Stimulated activated CD4-positive, alpha-beta T cell treated with anti-CD3 and anti-CD28 coated beads, Interleukin-2, amount 100 ng/mL, for 48 hours (primary cell): ENCODE measurements at regions not wholly inside any gene's neighbourhood (a gene's known extent, or its start where the extent isn't known, plus 50 kb on each side); places are given as distances from the start of the nearest gene placed in this dataset.

Source experiments
- DNase-seq, 2 donors: peaks; one replicate each; pipeline ENCODE4 v3.0.0-alpha.2; 2020

GRCh38 chr12:127075981-127076380, 1191.0 kb upstream of the TMEM132C start:
- DNase-seq: no peak

- no peak for DNase-seq
These were observed 1189.5 kb upstream of the TMEM132C start for GRCh38 chr12:127077262-127078045.

GRCh38 chr12:127078577-127079350, 1188.2 kb upstream of the TMEM132C start:
- DNase-seq: no peak

- DNase-seq: no peak
These were observed 1187.3 kb upstream of the TMEM132C start for GRCh38 chr12:127079636-127080035.

GRCh38 chr12:127081058-127081457, 1185.9 kb upstream of the TMEM132C start:
- DNase-seq: no peak

GRCh38 chr12:127083008-127083949, 1183.7 kb upstream of the TMEM132C start:
- no peak for DNase-seq

- no peak for DNase-seq
These were observed 1165.9 kb upstream of the TMEM132C start for GRCh38 chr12:127101076-127101475.

- DNase-seq: no peak
These were observed 1160.9 kb upstream of the TMEM132C start for GRCh38 chr12:127106041-127106440.

- DNase-seq: no peak
These were observed 1160.3 kb upstream of the TMEM132C start for GRCh38 chr12:127106697-127107096.

GRCh38 chr12:127107744-127108143, 1159.2 kb upstream of the TMEM132C start:
- no peak for DNase-seq

GRCh38 chr12:127108360-127109215, 1158.4 kb upstream of the TMEM132C start:
- peak; percentile 33 to 46 for DNase-seq

- DNase-seq: no peak
These were observed 1153.0 kb upstream of the TMEM132C start for GRCh38 chr12:127113945-127114344.

- no peak for DNase-seq
These were observed 1151.4 kb upstream of the TMEM132C start for GRCh38 chr12:127115468-127116035.

GRCh38 chr12:127118251-127118650, 1148.7 kb upstream of the TMEM132C start:
- no peak for DNase-seq

- DNase-seq: no peak
These were observed 1147.3 kb upstream of the TMEM132C start for GRCh38 chr12:127119600-127120140.

- no peak for DNase-seq
These were observed 1146.1 kb upstream of the TMEM132C start for GRCh38 chr12:127120851-127121250.

- DNase-seq: no peak
These were observed 1145.4 kb upstream of the TMEM132C start for GRCh38 chr12:127121494-127122084.

GRCh38 chr12:127125607-127126259, 1141.2 kb upstream of the TMEM132C start:
- peak; percentile 7 to 38 for DNase-seq

GRCh38 chr12:127126260-127126628, 1140.7 kb upstream of the TMEM132C start:
- no peak for DNase-seq

GRCh38 chr12:127127897-127128296, 1139.1 kb upstream of the TMEM132C start:
- no peak for DNase-seq
